DND-41 (cell line): ENCODE measurements at regions not wholly inside any gene's neighbourhood (a gene's known extent, or its start where the extent isn't known, plus 50 kb on each side); places are given as distances from the start of the nearest gene placed in this dataset.

Source experiments
- CTCF ChIP-seq: IDR thresholded peaks from 2 replicates; pipeline ENCODE4 v1.5.1; 2012; ENCODE audit warnings: borderline replicate concordance, low read length, moderate library complexity, mild to moderate bottlenecking; ENCODE audit not compliant: poor library complexity, severe bottlenecking; ENCODE audit errors: extremely low read depth
- EZH2 ChIP-seq: IDR thresholded peaks from 3 replicates; pipeline ENCODE4 v1.6.1; 2012; ENCODE audit warnings: borderline replicate concordance, low read depth, mild to moderate bottlenecking, moderate library complexity, low read length, inconsistent platforms; ENCODE audit not compliant: severe bottlenecking

GRCh38 chr15:99503411-99503810 lies 62.4 kb upstream of the MEF2A start:
- TF ChIP-seq EZH2 (no peak), CTCF (no peak)
